Panc1 (cell line): ENCODE measurements at regions not wholly inside any gene's neighbourhood (a gene's known extent, or its start where the extent isn't known, plus 50 kb on each side); places are given as distances from the start of the nearest gene placed in this dataset.

Experiments
- ATAC-seq: fragments of 200-7000 bp; cut with Tn5 transposase; 2 replicates; pipeline ENCODE4 v1.9.1; 2020; ENCODE audit warnings: mild to moderate bottlenecking, moderate library complexity
- BruUV-seq: library from RNA; stranded (reverse); fragments of 400-500 nt; replicated peaks from 2 replicates; lab custom pipeline; 2021; lab: Mats Ljungman, UMichigan
- CTCF ChIA-PET: fragments of 300-600 bp; sonication (Branson Sonifier 250); formaldehyde crosslinking; loops from one replicate; lab custom pipeline; 2022; ENCODE audit warnings: antibody characterized with exemption; lab: Charles Lee
- POLR2A ChIA-PET: fragments of 300-600 bp; sonication (Branson Sonifier 250); formaldehyde crosslinking; loops from one replicate; lab custom pipeline; 2022; ENCODE audit warnings: antibody characterized with exemption; lab: Charles Lee
- DNase-seq: peaks from one replicate; pipeline ENCODE4 v3.0.0-alpha.2; 2010; ENCODE audit warnings: low read depth, low spot score
- H3K27ac ChIP-seq: 2 replicates; pipeline ENCODE4 v1.5.1; 2011; ENCODE audit warnings: mild to moderate bottlenecking, low read length, inconsistent platforms
- H3K27me3 ChIP-seq: fragments of 200-500 bp; sonication (Bioruptor generic); 2 replicates; pipeline ENCODE4 v1.6.0; 2014; ENCODE audit warnings: low read length, inconsistent platforms; ENCODE audit not compliant: control insufficient read depth, insufficient read depth
- H3K36me3 ChIP-seq: fragments of 200-500 bp; sonication (Bioruptor generic); 2 replicates; pipeline ENCODE4 v1.5.1; 2014; ENCODE audit warnings: inconsistent platforms, mild to moderate bottlenecking, low read length, moderate library complexity; ENCODE audit not compliant: control insufficient read depth, insufficient read depth
- H3K4me1 ChIP-seq: 2 replicates; pipeline ENCODE4 v1.5.1; 2011; ENCODE audit warnings: inconsistent platforms, mild to moderate bottlenecking, low read length, moderate library complexity; ENCODE audit not compliant: control insufficient read depth, insufficient read depth
- H3K4me3 ChIP-seq, 2 experiments: 2 replicates each; pipeline ENCODE4 v1.5.1; 2011 to 2012; ENCODE audit warnings: low read depth in 2 of 2, low read length in 2 of 2, mild to moderate bottlenecking in 2 of 2, inconsistent platforms in 1 of 2, moderate library complexity in 1 of 2
- H3K9me3 ChIP-seq: fragments of 200-500 bp; sonication (Bioruptor generic); 2 replicates; pipeline ENCODE4 v1.5.1; 2014; ENCODE audit warnings: low read depth, mild to moderate bottlenecking, inconsistent platforms, low read length, moderate library complexity; ENCODE audit not compliant: control insufficient read depth, insufficient read depth
- CTCF ChIP-seq: fragments of 450-650 bp; IDR thresholded peaks from 2 replicates; pipeline ENCODE4 v1.5.1; 2017; ENCODE audit warnings: mild to moderate bottlenecking
- POLR2AphosphoS5 ChIP-seq: IDR thresholded peaks from 2 replicates; pipeline ENCODE4 v1.6.1; 2012; ENCODE audit warnings: mild to moderate bottlenecking, low read depth, low read length, moderate library complexity
- REST ChIP-seq, 2 experiments: IDR thresholded peaks; 2 replicates each; pipeline ENCODE4 v1.6.1; 2011 to 2012; ENCODE audit warnings: low read depth in 2 of 2, control low read depth in 1 of 2, low read length in 1 of 2, mild to moderate bottlenecking in 1 of 2, moderate library complexity in 1 of 2; ENCODE audit not compliant: insufficient read depth in 1 of 2
- SIN3A ChIP-seq: IDR thresholded peaks from 2 replicates; pipeline ENCODE4 v1.6.1; 2012; ENCODE audit warnings: low read depth, mild to moderate bottlenecking, low read length, moderate library complexity, borderline replicate concordance; ENCODE audit not compliant: insufficient read depth
- TCF7L2 ChIP-seq: IDR thresholded peaks from 2 replicates; pipeline ENCODE4 v1.6.1; 2011; ENCODE audit warnings: mild to moderate bottlenecking, low read depth, low read length, inconsistent platforms
- in situ Hi-C: cut with HindIII; loops from 2 replicates; pipeline ENCODE4 v1.10.0; 2016; ENCODE audit warnings: low sequenced_read_pairs, low pct_unique_long_range_greater_than_20kb
- intact Hi-C: fragments of 100-400 bp; cut with micrococcal nuclease; formaldehyde crosslinking; loops from one replicate; pipeline ENCODE4 v1.10.0; 2022; ENCODE audit not compliant: unreplicated experiment

GRCh38 chr1:18572022-18572880 is 58.4 kb upstream of the PAX7 start:
- H3K9me3 ChIP-seq, result no peaks in the 10 kb centered on the region
- intact Hi-C loops (loop anchor here (10.0 kb wide), 2 partner anchors 57 to 267 kb away; no protein-coding TSS in a partner anchor), in situ Hi-C loops (no loop called here)
- no peak overlapping the region for H3K27ac ChIP-seq
- H3K27me3 ChIP-seq, result no peaks in the 10 kb centered on the region; the same call in 1 of the 2 replicates
- H3K4me3 ChIP-seq, result no peak overlapping the region
- no peaks in the 10 kb centered on the region for H3K4me1 ChIP-seq
- no TSS peak for BruUV-seq
- no peak for TF ChIP-seq CTCF
- no peak for TF ChIP-seq POLR2AphosphoS5
- no peak for TF ChIP-seq TCF7L2
- no peak for TF ChIP-seq SIN3A
- no peaks in the 10 kb centered on the region for H3K36me3 ChIP-seq
- ChIA-PET POLR2A (no interaction called here), CTCF (interaction anchor here (2.1 kb wide), 1 partner anchor 16 kb away, joined by 6 read pairs; no protein-coding TSS in a partner anchor)
- ATAC-seq (no peak), DNase-seq (no peak)

GRCh38 chr1:18573170-18573569 is 57.5 kb upstream of the PAX7 start:
- CTCF ChIA-PET, result interaction anchor here (1.1 to 2.1 kb wide), 2 partner anchors 17 to 274 kb away, joined by 3 to 6 read pairs; no protein-coding TSS in a partner anchor
- intact Hi-C loops, result loop anchor here (10.0 kb wide), 2 partner anchors 58 to 268 kb away; no protein-coding TSS in a partner anchor
- no peak overlapping the region for H3K4me3 ChIP-seq
- H3K27me3 ChIP-seq, result no peaks in the 10 kb centered on the region; the same call in 1 of the 2 replicates
- TF ChIP-seq REST (IDR thresholded peaks at IDR 0.05; ENCODE audit: insufficient read depth in 1 of 2, low read depth in 2 of 2, low read length in 1 of 2), result no peak
- no TSS peak for BruUV-seq
- H3K27ac ChIP-seq, result no peak overlapping the region
- no peak for DNase-seq
- no peaks in the 10 kb centered on the region for H3K9me3 ChIP-seq
- no peaks in the 10 kb centered on the region for H3K36me3 ChIP-seq
- in situ Hi-C loops, result no loop called here
- ATAC-seq, result no peak
- POLR2A ChIA-PET, result no interaction called here
- H3K4me1 ChIP-seq, result no peaks in the 10 kb centered on the region

GRCh38 chr1:18574754-18575153 is 55.9 kb upstream of the PAX7 start:
- CTCF ChIA-PET, result interaction anchor here (0.7 to 2.1 kb wide), 2 partner anchors 18 to 811 kb away, joined by 4 to 6 read pairs; no protein-coding TSS in a partner anchor
- Histone ChIP-seq H3K4me1 (no peaks in the 10 kb centered on the region), H3K27me3 (no peaks in the 10 kb centered on the region; the same call in 1 of the 2 replicates), H3K27ac (no peak overlapping the region), H3K4me3 (no peak overlapping the region), H3K9me3 (no peaks in the 10 kb centered on the region), H3K36me3 (no peaks in the 10 kb centered on the region)
- ATAC-seq (no peak), DNase-seq (no peak)
- POLR2A ChIA-PET, result no interaction called here
- BruUV-seq, result no TSS peak
- in situ Hi-C loops (no loop called here), intact Hi-C loops (loop anchor here (10.0 kb wide), 2 partner anchors 60 to 270 kb away; no protein-coding TSS in a partner anchor)
- no peak for TF ChIP-seq SIN3A
- no peak for TF ChIP-seq TCF7L2
- TF ChIP-seq CTCF, result no peak
- no peak for TF ChIP-seq POLR2AphosphoS5
- no peak for TF ChIP-seq REST (IDR thresholded peaks at IDR 0.05; ENCODE audit: insufficient read depth in 1 of 2, low read depth in 2 of 2, low read length in 1 of 2)
